GM21515 (cell line): ENCODE measurements at regions not wholly inside any gene's neighbourhood (a gene's known extent, or its start where the extent isn't known, plus 50 kb on each side); places are given as distances from the start of the nearest gene placed in this dataset.

Source experiments
- ATAC-seq: cut with Tn5 transposase; IDR thresholded peaks from one replicate; pipeline ENCODE4 v1.9.1; 2021; ENCODE audit not compliant: unreplicated experiment

DNA sequence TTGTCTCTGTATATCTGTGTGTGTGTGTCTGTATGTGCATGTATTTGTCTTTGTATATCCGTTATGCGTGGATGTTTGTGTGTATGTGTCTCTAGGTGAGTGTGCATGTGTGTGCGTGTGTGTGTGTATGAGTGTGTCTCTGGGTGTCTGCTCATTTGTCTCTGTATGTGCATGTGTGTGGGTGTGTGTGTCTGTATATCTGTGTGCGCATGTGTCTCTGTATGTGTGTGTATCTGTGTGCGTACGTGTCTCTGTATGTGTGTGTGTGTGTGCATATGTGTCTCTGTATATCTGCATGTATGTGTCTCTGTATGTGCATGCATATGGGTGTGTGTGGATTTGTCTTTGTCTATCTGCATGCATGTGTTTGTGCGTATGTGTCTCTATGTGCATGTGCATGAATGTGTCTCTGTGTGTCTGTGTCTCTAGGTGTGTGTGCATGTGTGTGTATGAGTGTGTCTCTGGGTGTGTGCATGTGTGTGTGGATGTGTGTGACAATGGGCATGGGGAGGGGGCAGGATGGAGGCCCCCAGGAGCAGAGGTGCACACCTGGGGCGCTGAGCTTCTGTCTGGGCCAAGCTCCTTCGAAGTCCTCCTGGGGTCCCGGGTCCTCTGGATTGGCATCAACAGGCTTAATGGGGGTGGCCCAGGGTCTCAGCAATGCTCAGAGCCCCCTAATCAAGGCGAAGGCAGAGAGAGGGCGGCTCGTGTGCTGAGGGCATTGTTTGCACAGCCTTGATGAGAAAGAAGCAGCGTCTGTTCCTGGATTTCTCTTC, 373.4 kb upstream of the IRX4 start:
- no peak for ATAC-seq

DNA sequence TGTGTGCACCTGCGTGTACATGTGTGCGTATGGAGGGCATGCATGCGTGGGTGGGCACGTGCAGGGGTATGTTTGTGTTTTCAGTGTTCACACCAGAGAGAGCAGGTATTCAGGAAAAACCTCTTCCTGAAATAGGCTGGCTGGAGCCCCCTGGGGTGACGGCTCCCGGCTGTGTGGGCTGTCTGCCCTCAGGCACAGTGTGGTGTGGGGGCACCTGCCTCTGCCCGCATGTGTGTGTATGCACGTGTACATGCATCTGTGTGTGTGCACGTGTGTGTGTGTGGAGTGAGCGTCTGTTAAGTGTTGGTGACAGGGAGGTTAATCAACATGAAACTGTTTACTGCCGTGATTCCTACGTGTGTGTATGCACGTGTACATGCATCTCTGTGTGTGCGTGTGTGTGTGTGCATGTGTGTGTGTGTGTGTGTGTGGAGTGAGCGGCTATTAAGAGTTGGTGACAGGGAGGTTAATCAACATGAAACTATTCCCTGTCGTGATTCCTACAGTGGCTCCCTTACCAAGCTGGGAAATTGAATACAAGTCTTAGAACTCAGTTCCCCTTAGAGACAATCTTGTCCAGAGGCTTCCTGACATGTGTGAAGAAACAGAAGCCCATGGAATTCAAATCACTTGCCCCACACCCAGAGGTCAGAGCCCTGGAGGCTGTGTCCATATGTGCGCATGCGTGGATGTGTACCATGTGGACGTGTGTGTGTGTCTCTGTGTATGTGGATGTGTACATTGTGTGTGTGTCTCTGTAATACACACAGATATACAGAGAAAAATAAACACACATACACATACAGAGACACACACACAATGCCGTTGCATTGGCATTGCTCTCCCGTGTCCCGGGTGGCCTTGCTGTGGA, 372.4 kb upstream of the IRX4 start:
- ATAC-seq: no peak

DNA sequence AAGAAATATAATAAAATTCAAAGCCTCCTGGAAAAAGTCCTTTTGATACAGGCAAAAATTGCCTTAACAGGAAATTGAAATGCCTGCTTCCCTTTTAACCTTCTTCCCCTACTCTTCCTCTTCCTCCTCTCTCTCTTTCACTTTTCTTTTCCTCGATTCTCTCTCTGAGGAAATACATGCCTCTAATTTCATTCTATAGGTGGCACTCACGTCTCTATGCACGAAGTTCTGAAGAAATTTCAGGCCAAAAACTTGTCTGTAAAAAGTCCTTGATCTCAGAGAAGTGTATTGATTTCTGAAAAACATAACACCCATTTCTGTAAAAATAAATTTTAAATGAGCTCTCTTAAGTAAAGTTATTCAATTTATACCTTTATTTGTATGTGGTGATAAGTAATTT, 371.7 kb upstream of the IRX4 start:
- no peak for ATAC-seq

DNA sequence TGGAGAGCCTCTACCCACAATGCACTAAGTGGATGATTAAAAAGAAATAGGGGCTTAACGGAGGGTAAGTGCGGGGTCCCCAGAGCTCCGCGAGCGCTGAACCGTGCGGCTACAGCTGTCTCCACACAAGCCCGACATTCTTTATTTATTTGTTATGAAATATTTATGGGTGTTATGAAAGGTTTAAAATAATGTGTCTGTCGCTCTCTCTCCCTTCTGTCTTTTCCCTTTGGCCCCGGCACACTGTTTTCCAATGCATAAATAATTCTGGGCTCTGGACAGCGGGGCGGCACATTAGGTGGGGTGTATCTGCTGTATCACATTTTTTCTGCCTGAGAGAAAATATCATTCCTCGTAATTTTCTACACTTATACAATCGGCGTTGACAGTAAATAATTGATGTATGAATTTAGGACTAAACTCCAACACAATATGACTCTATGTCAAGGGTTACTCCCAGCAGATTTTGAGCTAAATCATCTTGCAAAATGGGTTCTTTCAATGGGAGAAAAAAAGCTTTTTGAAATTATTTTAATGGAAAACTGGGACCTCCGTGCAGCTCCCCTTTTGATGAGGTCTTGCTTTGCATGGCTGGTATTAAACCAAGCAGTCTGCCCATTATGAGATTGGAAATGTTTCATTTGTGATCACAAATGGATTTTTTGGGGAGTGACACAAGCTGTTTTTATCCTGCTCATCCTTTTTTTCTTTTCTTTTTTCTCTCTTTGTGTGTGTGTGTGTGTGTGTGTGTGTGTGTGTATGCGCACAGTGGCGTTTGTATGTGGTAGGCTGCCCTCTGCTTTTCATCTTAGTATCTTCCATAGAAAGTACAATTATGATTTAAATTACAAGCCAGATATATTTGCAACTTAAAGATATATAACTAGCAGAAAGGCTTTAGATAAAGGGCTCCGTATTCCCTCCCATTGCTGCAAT, 370.6 kb upstream of the IRX4 start:
- no peak for ATAC-seq

DNA sequence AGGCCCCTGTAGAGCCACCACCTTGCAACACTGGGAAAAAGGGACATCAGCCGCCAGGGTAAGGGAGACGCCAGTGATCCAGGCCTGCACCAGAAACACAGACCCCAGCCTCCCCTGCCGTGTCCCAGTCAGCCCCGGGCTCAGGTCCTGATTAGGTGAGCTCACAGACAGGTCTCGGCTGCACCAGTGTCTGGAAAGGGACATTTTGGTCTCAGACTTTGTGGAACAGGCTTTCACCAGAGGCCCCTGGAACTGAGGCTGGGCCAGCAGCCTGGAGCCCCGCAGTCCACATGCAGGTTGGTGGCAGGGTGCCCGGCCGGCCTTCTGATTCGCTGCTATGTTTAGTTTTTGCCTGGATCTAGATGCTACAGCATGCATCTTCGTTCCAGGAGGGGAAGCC, 369.0 kb upstream of the IRX4 start:
- no peak for ATAC-seq

DNA sequence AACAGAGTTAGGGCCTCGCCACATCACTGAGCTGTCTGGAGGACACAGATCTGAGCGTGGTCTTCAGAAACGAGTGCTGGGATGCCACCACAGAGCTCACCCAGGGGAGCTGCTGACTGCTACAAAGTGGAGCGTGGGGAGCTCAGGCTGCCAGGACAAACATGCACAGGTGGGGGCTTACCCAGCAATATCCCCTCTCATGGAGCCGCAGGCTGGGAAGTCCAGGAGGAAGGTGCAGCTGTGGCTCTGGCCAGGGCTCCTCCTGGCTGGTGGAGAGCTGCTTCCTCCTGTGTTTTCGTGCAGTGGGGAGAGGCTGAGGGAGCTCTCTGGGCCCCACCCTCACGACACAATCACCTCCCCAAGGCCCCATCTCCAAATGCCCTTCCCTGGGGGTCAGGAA, 368.6 kb upstream of the IRX4 start:
- ATAC-seq: no peak

DNA sequence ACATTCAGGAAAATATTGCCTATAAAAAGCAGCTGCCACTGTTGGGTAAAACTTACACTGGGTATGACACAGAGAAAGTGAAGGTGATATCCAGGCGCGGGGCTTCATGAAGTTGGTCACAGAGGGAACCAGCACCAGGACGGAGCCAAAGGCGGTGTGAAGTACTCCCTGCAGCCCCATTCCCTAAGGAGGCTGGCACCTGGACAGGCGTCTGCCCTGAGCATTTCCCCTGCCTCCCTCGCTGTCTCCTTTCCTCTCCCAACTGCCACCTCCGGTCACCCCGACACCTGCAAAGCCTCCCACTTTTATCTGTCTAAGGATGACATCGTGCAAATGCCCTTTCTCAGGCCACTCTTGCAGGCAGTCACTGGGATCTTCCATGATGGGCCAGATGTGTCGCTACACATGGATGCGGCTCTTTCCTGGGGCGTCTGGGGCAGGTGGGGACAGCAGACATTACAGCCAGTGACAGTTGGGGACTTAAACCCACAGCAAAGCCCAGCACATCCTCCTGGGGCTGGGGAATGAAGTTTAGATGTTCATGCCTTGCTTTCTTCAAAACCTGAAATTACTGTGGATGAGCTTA, 367.7 kb upstream of the IRX4 start:
- no peak for ATAC-seq

DNA sequence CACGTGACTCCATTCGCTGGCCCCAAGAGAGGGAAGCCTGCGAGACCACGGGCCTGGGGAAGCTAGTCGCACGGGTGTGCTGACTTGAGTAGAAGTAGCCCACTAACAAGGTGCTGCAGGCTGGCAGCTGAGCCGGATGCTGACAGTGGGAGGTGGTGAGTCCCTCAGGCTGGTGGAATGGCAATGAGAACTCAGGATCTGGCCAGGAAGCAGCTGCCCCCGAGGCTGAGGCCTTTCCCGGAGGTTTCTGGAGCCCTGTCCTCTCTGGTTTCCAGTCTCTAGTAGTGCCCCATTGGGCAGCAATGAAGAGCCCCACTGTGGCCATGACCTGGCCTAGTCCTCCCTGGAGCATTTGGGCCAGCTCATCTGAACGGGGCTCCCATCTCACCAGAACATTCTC, 366.7 kb upstream of the IRX4 start:
- no peak for ATAC-seq

DNA sequence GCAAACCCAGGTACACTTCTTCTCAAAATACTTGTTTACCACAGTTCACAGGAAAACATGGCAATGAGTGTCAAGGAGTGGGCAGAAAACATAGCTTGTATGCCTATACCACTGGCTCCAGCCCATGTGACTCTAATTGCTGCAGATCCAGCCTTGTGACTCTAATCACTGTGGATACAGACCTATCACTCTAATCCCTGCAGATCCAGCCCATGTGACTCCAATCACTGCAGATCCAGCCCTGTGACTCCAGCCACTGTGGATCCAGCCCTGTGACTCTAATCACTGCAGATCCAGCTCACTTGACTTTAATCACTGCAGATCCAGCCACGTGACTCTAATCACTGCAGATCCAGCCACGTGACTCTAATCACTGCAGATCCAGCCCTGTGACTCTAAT, 366.3 kb upstream of the IRX4 start:
- no peak for ATAC-seq

DNA sequence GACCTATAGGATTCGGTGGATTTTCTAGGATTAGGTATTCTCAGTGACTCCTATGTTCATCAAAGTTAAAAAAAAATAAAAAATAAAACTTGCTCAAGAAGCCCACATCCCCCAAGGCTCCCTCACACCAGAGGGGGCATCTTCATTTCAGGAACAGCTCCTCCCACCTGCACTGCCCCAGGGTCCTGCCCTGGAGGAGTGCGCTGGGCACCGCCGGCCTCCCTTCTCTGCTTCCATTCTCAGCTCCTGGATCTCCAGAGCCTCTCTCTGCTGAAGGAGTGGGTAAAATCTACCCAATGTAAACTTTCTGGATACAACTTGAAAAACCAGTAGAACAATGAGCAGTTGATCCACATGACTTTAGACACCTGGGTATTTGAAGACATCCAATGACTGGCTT, 359.8 kb upstream of the IRX4 start:
- ATAC-seq: no peak

DNA sequence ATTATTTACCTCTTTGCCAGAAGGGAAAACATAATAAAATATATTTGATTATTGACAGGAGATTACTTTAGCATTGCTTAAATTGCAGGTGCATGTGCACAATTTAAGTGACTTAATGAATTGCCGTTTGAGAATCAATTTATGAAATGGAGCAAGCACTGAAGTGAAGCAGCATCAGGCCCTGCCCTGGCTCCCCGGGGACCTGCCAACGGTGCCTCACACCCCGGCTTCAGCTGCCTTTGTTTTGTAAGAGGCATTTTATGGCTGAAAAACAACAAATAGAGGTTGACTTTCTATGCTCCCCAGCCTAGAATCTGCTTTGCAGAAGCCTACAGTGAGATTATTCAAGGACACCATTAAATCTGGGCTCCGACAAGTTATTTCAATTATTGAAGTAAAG, 359.1 kb upstream of the IRX4 start:
- ATAC-seq: no peak

DNA sequence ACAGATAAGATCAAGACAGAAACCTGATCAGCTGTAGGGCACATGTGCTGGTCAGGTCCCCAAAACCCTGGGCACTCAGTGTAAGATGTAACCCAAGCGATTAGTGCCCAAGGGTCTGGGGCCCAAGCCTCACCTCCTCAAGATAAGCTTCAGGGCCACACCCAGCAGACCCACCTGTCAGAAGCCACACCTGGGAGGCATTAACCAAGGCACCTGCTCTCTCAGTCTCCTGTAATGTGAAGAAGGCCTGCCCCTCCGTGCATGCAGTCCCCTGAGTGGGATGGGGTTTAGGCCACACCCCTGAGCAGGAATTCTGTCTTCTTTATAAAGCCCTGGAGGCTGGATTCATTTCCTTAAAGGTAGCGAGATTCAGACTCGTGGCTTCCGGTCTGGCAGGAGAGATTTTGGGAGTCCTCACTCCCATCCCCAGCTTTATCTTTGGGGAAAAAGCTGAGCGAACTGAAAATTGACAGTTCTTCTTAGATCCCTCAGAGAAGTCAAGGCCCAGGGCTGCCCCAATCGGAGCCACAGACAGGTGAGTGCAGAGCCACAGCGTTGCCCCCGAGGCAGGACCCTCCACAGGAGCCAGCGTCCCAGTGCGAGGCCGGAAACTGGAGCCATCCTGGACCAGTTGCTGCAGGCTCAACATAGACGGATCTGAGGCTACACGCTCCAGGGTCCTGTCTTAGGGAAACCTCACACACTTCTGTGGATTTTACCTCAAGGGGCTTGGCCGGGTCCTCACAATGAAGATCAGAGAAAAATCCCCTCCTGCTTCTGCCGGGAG, 357.6 kb upstream of the IRX4 start:
- no peak for ATAC-seq

DNA sequence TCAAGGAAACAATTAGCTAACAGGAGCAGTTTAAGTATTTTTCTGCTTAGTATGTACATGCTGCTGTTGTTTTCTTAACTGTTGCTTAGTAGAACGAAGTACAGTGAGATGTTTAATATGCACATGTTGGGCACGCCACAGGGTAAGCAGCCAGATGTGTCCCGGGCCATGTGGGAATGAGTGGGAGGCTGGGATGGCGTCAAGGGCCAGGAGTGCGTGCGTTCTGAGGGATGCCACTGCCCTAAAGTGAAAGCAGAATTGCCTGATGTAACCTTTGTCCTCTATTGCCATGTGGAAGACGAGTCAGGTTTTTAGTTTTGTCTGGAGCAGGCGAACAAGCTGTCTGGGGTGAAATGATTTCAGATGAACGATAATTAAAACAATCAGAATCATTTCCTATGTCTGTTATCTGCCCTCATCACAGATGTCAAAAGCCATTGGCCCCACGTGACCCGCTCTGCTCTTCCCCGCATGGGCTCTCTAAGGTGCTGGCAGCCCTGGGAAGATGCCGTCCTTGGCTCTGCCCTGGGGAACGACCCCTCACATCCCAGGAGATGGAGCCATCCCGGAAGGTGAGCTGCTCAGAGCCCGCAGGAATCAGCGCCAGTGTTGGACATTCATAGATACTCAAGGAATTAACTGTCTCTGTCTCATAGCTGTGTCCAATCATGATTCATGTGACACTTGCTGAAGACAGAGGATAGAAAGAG, 356.6 kb upstream of the IRX4 start:
- no peak for ATAC-seq

DNA sequence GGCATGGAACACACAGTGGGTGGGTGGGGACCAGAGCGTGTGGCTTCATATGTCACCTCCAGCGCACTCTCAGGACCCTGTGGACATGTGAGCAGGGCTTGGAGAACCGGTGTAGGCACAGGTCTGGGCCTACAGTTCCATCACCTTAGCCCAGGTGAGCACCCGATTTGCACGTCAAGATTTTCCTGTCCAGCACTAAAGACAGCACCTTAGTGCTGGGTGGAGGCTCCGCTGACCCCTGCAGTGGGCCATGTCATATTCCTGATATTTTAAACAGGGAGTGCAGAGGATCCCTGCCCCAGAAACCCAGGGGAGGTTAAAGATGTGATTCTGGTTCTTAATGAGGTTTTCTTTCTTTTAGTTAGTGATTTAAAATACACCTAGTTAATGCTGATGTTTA, 356.0 kb upstream of the IRX4 start:
- no peak for ATAC-seq

DNA sequence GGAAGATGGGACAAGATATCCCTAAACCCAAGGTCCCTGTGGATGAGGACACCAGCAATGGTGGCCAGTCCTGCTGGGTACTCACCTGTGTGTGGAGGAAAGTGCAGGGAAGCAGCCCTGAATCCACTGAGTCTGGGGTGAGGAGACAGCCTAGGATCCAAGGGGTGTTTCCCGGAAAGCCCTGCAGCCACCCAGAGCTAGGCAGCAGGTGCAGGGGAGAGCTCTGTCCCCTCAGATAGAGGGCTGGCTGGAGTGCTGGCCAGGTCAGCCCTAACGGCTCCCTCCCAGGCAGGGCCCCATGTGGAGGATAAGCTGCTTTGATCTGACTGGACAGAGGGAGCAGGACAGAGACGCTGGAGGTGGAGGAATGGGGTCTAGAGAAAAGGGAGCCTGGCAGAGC, 344.7 kb upstream of the IRX4 start:
- ATAC-seq: no peak

DNA sequence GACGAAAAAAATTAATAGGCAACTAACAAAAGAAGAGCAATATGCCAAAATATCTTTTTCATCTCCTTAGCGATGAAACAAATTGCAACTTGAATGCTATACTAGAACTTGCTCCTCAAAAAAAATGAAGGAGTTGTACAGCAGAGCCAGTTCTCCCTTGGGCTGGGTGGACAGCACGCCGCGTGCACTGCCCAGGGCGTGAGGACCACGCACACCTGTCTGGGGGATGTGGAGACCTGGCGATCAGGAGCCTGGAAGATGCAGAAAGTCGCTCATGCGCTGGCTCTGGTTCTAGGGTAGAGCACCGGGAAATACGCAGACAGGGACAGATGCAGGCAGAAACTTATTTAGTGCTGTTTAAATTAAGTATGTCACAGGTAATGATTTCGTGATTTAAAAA, 342.0 kb upstream of the IRX4 start:
- no peak for ATAC-seq

DNA sequence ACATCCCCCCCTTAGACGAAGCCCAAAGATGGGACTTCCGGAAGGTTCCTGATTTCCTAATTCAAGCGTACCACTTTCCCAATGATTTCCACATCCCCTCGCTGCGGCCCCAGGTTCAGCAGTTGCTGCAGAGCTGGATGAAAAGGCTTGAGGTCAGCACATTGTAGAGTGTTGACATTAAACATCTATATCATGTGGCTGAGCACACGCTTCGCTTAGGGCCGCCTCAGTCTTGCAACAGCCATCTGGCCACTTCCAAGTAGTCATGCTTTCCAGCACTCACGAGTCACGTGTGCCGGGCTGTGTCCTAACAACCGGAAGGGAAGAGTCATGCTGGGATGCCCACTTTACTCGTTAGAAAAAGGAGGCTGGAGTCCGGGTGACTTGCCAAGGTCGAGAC, 340.6 kb upstream of the IRX4 start:
- ATAC-seq: no peak

DNA sequence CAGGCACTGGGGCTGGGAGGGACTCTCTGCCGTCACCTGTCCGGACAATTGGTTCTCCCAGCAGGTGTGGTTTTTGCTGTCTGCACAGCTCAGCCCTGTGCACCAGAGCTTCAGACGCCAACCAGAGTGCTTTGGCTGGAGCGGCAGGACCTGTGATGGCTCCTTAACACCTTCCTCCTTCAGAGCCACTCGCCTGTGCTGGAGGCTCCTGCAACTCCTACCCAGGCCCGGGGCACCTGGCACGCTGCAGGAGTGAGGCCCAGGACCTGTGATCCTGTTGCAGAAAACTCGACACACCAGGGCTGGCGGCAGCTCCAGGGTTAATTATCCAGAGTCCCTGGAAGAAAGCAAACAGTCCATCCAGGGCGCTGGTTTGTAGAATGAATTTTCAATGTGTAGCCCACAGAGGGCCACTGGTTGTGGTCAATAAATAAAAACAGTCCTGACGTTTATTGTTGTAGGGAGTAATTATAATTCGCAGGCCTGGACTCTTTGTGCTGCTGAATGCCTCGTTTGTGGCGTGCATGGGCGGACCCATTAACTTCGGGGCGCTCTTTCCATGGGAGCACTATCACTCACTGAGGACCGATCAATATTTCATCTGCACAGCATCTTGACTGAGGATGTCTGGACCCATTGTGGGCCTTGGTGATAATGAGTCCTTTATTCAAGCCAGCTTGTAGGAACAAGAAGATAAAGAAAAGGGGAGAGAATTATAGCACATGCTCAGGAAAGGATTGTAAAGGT, 339.7 kb upstream of the IRX4 start:
- no peak for ATAC-seq

DNA sequence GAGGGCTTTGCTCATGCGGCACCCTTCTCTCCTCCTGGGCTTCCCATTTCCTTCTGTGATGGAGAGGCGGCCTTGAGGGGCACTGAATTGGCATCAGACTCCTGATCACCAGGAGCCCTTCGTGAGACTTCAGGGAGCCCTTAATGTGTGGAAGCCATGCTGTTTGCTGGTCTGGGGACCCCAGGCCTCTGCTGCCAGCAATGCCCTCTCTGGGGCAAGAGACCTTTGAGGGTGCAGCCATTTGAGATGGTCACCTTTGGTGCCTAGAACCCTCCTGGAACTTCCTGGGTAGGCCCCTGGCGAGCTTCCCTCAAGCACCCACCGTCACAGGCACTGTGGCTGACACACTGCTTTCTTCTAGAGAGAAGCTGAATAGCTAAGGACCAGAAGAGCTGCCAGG, 338.7 kb upstream of the IRX4 start:
- no peak for ATAC-seq
